NCI-H82 treated with DMSO at 0.1 percent for 48 hours (cell line): ENCODE measurements at regions not wholly inside any gene's neighbourhood (a gene's known extent, or its start where the extent isn't known, plus 50 kb on each side); places are given as distances from the start of the nearest gene placed in this dataset.

ENCODE experiments used
- DNase-seq: peaks from one replicate; lab custom pipeline; 2025; ENCODE audit not compliant: unreplicated experiment; lab: John Stamatoyannopoulos, UW

DNA sequence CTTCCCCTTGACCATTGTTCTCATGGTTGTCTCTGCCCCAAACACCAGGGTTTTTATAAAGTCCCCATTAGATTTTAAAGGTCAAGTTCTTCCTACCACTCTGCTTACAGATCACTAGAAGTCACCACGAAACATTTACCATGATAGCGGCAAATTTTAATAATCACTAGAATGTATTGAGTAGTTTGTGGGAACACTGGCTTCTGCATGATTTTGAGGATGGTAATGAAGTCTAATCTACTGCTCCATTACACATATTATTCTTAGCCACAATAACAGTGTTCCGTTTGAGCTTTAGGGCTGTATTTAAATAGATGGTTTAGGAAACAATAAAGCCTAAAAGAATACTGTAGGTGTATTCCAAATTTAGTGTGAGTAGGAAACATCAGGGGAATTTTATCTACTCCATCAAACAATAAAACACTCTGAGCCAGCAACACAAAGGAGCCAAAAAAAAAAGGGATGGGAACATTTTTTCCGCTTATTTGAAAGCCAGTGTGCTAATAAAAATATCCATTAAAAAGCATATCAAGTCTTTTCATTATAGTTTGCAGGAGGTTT is 49.7 kb downstream of the KLF12 start:
- no peak for DNase-seq

DNA sequence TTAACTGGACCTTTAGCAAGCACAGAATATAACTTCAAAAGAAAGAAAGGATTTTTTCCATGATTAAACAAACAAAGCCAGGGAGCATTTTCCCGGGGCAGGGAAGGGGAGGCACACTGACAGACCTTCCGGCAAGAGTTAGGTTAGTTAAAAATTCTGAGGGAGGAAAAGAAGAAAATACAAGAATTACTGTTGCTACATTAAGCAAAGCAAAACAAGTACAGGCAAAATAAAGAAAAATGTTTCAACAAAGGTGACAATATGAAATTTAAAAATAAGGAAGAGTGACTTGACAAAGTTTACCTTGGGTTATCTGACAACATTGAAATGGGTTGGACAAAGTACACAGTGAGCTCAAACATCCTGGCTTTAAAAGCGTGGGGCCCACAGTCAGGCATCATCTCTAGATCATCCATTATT is 51.5 kb downstream of the KLF12 start:
- no peak for DNase-seq

DNA sequence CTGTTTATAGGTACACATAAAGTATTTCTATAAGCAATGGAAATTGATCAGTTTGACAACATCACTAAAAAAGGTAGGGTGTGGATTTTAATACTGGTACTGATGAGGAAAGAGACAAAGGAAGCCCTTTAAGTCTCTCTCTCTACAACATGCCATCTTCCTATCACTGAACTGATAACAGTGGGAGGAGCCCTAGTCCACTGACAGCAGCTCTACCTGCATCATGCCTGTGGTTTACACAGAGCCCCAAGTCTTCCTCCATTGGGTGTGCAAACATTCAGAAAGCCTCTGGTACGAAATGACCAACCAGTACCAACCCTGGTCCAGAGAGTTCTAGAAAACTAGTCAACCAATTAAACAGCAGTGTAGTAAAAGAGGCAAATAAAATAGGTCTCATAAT is 53.4 kb downstream of the KLF12 start:
- DNase-seq: no peak

DNA sequence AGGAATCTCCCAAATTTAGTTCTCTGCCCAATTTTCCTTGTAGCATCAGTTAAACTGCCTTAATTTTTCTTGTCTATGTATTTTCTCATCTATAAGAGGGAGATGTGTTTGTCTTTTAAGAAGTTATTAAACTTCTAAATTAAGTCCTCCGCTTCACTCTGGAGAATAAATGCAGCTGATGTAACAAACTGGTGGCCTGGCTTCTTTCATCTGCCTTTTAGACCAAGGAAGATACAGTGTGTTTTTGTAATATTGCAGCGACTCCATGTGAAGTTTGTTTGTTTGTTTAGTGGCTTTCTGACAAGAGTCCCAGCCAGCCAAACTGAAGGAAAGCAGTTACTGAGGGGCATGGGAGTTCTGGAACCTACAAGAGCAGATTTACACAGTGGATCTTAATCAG is 56.4 kb downstream of the KLF12 start:
- DNase-seq: no peak

DNA sequence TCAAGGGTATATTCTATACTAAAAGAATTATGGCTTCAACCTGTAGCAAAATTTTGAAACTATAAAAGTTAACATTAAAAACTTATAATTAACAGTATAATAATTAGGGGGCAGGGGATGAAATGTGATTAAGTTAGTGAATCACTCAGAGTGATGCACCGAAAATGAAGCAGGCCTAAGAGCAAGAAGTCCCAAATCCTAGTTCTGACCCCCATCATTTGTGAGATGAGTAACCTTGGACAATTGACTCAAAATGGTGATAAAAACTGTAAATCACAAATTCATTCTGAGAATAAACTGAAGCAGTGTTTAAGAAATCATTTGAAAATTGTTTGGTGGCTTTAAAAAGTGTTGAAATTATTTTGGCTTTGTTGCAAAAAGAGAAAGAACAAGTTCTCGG is 56.8 kb downstream of the KLF12 start:
- DNase-seq: no peak

DNA sequence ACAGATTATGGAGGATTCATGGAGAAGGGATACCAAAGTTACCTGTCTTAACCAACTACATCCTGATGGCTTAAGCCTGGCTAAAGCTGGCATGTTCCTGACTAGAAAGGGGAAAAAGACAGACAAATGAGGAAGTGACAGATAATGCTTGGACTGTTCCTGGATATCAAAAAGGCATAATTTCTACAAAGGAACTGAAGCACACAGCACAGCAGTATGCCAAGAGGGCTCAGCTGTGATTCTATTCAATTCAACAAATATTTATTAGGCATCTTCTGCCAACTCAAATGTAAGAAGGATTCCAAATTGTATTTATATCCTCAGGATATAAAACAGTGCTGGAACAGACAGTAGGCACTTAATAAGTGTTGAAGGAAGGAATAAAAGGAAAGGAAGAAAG is 59.5 kb downstream of the KLF12 start:
- no peak for DNase-seq

DNA sequence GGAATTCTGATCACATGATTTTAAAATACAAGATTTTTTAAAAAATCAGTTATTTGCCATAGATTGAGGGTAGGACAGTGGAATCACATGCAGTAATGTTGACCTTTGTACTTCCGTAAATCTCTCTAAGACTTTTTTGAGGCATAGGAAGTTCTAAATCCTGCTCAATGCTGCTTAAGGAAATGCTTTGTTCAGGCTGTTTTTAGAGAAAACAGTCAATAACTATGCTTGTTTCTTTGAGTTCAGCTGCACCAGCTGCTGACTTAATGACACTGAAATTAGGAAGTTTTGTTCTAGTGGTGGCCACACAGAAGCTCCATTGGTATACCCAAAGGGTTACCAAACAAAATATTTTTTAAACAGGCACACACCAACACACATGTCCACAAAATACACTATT is 60.9 kb downstream of the KLF12 start:
- no peak for DNase-seq

DNA sequence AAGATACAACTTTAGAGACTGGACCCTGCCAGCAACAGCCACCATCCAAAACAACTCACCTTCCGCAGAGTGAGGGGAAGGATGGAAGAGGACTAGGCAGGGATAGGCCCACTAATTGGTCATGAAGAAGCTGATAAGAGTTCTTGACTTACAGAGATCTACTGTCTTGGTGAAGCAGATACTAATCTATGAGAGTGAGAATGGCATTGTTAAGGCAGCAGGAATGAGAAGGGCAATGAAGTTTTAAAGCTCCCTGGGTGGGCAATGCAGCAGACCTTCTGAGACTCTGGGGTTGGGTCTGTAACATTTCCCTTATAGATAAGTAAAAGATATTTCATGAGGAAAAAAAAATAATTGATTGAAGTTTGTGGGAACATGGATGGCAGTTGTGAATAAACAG is 63.7 kb downstream of the KLF12 start:
- no peak for DNase-seq

DNA sequence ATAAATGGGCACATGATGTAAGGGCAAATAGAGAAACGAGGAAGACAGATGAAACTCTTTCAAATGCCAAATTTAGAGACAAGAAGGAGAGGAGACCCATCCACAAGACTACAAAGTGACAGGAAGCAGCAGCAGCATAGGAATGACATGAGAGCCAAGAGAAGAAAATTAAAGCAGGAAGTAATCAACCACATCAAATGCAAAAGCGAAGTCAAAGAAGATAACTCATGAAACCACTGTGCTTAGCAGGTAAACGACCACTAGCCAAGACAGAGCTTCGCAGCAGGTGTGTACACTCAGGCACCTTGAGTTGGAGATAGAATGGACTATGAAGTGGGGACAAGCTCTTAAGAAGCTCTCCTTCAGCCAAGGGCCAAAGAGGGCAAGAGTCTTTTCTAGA is 64.1 kb downstream of the KLF12 start:
- no peak for DNase-seq

DNA sequence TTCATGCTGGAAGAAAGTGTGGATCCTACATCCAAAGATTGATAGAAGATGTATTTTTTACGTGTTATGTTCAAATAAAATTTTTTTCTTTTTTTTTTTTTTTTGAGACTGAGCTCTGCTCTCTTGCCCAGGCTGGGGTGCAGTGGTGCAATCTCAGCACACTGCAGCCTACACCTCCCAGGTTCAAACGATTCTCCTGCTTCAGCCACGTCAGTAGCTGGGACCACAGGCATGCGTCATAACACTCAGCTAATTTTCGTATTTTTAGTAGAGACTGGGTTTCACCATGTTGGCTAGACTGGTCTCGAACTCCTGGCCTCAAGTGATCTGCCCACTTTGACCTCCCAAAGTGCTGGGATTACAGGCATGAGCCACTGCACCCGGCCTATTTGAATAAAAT is 65.7 kb downstream of the KLF12 start:
- no peak for DNase-seq

DNA sequence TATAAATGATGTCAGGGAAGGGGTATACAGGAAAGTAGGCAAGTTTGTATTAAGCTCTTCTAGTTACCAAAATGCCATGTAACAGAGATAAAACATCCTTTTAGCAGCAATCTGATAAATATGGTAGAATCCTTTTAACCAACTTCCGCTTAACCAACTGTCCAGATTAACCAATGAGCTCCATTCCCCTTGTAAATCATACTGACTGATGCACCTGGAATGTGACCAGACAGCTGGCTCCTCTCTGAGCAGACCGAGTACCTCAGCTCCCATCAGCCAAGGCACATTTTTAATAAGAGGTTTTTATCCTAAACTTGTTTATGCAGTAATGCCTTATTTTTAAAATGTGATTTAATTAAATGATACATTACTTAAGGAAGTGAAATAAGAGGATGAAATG is 66.4 kb downstream of the KLF12 start:
- no peak for DNase-seq

DNA sequence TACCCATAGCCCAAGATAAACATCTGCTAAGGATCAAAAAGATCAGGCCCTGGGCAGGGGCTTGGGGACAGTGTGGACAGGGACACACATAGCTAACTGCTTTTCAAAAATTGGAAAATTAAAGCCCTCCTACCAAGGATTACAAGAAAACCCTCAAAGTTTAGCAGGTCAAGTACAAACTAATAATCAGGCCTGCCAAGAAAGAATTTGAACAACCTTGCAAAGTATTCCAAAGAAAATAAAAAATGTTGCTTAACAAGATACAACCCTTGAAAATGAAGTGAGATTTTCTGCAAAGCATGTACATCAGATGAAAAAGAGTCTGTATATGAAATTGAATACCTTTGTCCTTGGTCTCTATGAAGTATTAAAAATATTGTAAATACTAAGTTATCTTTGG is 67.3 kb downstream of the KLF12 start:
- no peak for DNase-seq

DNA sequence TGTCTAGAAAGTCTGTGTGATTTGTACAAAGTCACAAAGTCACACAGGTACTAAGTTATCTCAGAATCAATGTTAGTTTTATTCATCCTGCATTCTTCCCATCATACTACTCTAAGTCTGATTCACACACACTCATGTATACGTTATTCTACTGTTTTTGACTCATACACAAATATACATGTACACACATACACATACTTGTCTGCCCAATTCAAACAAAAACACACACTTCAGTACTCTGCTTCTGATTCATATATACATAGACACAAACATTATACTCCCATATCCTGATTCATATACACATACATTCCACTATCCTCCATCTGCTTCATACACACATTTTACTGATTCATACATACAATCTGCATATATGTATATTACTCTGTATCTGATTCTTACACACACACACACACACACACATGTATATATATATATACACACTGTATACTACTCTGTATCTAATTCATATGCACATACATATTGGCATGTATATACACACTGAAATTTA is 69.3 kb downstream of the KLF12 start:
- DNase-seq: no peak

DNA sequence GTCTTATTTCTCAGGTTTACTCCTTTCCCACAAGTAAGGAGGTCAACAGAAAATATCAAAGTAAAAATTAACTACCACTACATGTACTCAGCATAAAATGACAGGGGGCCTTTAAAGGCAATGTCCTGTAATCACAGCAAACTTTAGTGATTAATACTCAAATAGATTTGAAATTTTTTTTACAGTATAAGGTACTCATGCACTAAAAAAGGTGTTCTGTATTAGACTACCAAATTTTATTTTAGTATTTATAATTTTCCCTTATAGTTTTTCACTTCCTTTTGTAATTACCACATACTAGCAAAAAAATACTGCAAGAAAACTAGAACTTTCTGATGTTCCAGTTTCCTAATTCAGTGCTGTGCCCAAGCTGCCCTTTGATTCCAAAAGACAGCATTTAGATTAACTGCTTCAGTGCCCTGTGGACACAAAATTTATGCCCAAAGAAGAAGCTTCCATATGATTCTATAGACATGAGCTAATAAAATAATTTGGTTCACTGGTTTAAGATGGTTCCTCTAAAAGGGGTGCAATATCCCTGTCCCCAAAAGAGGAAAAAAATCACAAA is 70.6 kb downstream of the KLF12 start:
- no peak for DNase-seq

DNA sequence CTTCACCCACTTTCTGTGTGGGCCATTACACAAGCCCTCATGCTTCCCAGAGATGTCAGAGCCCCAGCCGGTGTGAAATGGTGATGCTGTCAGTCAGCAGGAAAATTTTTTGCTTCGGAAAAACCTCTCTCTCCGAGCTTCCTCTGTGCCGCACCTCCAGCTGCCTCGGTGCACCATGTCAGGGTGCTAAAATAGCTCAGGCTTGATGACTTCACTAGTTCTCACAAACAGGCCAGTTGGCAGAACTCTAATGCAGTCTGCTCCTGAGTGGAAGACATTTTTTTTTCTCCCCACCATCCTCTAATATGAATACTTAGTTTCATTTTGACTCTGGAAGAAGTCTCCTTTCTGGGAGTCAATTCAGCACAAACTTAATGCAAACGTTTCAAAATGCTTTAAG is 71.3 kb downstream of the KLF12 start:
- DNase-seq: no peak

DNA sequence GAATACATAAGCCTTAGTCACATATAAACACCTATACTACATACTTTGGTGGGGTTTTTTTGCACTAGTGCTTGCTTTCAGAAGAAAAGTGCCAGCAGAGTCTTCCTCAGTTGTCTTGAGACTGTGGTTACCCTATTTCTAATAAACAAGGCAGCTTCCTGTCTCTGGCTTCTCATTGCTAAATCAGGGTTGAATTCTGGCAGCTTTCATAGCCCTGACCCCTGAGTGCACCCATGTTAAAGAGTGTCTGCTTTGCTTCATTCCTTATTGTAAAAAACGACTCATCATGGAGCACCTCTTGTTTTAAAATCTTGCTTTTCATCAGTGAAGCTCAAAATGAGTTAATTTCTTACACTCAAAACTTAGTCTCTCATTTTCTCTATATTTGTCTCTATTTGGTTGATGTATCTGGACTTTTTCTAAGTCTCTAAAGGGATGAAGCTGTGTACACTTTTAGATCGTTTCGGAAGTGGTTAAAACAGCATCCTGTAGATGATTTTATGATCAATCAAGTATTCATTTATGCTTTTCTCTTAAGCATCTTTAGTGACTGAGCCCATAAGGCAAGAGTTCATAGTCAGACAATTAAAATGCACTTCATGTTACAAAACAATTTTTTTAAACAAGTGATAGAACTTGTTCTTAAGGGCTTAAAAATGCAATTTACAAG is 72.1 kb downstream of the KLF12 start:
- DNase-seq: no peak

DNA sequence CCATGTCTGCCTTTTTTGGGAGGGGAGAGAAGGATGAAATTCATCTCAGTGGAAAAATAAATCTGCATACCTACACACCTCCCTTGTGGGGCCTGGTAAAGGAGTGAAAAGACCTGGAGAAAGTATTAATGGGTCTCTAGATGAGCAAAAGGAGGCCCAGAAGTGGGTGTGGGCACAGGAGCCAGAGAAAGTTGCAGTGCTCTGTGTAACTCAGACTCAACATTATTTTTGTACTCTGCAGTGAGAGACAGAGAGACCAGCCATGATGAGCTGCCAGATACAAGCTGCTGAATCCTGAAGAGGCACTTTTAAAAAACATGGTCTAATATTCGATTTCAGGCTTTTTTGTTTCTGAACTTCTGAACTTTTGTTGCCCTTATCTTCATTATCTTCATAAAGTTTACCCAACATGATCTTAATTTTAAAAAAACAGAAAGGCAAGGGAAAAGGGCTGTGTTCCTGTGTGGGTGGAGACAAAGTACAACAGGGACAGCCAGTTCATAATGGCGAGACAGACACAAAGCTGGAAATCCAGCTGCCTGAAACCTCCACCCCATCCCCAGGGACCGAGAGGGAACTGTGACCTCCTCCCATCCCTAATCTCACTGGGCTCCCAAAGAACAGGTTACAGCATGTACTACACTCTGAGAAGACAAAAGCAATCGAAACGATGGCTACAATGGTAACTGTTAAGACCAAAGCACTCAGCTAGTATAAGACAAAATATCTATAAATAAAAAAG is 77.2 kb downstream of the KLF12 start:
- peak; percentile 36 for DNase-seq

DNA sequence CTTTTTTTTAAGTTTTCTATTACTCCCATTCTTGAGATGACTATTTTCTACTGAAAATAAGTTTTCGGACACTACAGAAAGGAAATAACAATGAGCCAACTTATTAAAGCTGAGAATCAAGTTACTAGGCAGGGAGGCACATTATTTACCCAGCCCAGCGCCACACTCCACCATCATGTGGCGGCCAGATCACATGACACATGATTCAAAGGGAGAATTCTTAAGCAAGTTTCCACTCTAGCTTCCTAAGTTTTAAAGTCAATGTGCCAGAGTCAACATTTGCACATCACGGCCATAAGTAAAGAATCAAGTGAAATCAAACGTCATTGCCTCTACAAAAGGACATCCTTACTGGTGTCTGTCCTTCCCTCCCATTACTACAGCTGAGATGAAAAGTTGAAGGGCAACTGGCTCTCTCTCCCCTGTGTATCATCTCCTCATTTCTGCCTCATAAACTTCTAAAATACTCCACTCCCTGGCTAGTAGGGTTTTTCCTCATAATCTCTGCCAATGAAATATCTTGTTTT is 81.7 kb downstream of the KLF12 start:
- DNase-seq: no peak

DNA sequence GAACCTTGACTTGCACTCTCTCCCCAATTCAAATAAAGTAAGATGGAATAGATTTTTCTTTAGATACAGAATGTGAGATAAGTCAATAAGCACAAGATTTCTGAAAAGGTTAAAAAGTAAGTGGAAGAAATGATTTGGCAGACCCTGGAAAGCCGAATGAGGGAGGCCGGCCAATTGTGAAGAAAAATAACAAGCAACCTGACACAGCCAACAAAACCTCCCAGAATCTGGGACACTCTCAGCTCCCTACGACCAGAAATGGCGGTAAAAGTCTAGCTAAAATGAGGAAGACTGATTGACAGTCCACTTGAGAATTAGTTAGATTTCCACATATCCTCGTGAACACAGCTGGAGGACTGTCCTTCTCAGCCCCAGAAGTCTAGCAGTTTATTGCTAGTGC is 85.4 kb downstream of the KLF12 start:
- no peak for DNase-seq

DNA sequence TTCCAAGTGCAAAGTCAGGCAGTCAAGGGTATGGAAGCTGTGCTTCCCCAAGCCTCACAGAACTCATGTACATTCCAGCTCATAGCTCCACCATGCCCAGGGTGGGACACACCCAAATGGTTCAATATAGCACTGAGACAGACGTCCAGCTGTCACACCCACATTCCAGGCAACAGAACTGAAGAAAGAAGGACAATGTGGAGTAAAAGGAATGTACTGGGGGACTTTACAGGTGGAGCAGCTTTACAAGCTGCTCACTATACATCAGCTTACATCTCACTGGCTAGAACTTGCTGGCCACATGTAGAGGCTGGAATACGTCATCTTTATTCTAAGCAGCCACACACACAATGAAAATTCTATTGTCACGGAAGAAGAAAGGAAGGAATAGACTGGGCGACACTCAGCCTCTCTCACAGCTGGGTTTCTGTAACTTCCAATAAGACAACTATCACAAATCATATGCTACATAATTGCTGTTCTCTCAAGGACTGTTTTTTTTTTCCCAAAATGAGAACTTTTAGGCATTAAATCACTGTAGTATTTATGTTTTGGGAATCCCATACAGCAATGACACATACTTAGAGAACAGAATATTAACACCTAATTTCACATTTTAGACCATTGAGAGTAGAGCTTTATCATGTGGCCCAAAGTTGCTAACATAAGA is 86.1 kb downstream of the KLF12 start:
- no peak for DNase-seq

DNA sequence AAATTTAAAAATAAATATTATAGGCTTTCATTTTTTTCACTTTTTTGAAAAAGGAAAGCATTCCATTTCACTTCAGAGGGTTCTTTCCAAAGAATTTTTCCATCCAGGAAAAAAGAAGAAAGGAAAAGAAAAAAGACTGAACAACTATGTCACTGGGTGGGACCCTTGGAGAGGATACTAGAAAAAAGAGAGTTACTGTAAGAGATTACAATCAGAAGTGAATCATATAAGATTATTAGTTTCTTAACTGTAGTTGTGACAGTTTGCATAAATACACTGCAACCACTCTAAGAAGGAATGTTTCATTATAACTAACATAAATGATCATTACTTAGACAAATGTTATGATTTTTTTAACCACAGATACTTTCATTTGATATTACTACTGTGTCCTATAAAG is 87.8 kb downstream of the KLF12 start:
- no peak for DNase-seq
